PFSK-1 (cell line): ENCODE measurements at regions not wholly inside any gene's neighbourhood (a gene's known extent, or its start where the extent isn't known, plus 50 kb on each side); places are given as distances from the start of the nearest gene placed in this dataset.

Experiments
- POLR2AphosphoS5 ChIP-seq: IDR thresholded peaks from 2 replicates; pipeline ENCODE4 v1.6.1; 2012; ENCODE audit warnings: low read depth, mild to moderate bottlenecking, control low read depth, low read length, moderate library complexity
- TAF1 ChIP-seq: IDR thresholded peaks from 2 replicates; pipeline ENCODE4 v1.6.1; 2012; ENCODE audit warnings: low read length, control low read depth, borderline replicate concordance; ENCODE audit not compliant: insufficient read depth
- TF ChIP-seq, protein P1 (sequence below), 2 experiments: IDR thresholded peaks; 2 replicates each; pipeline versions ENCODE4 v1.6.1 to v1.8.0; 2011 to 2012; ENCODE audit warnings: low read depth in 2 of 2, low read length in 2 of 2, control low read depth in 1 of 2, inconsistent platforms in 1 of 2, mild to moderate bottlenecking in 1 of 2, moderate library complexity in 1 of 2; ENCODE audit not compliant: insufficient read depth in 1 of 2

DNA sequence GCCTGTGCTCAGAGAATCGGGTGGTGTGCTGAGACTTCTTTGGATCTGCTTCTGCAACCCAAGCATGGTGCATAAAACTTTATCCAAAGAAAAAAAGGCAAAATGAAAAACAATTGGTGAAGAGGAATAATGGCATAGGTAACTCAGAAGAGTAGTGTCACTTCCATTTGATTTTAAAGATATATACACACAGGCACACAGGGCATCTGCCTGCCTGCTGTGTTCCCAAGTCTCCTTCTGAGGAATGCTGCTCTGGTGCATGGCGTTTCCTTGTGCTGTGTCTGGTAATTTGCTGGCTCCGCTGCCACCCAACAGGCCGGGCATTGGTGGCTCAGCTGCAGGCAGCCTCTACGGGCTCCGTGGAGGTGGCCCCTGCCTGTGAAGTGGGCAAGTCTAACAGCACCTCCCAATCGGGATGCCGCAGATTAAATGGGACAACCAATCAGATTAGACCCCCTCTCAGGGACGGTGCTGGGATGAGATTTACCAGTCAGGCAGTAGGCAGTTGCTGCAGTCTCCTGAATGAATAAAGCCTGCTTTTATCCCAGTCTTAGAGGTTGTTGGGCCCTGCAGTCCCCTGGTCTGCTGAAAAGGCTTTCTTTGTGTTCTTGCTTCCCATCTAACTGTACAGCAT is 253.7 kb upstream of the RASGRP1 start:
- TF ChIP-seq POLR2AphosphoS5 (no peak), TAF1 (no peak)
- TF ChIP-seq, protein P1, sequence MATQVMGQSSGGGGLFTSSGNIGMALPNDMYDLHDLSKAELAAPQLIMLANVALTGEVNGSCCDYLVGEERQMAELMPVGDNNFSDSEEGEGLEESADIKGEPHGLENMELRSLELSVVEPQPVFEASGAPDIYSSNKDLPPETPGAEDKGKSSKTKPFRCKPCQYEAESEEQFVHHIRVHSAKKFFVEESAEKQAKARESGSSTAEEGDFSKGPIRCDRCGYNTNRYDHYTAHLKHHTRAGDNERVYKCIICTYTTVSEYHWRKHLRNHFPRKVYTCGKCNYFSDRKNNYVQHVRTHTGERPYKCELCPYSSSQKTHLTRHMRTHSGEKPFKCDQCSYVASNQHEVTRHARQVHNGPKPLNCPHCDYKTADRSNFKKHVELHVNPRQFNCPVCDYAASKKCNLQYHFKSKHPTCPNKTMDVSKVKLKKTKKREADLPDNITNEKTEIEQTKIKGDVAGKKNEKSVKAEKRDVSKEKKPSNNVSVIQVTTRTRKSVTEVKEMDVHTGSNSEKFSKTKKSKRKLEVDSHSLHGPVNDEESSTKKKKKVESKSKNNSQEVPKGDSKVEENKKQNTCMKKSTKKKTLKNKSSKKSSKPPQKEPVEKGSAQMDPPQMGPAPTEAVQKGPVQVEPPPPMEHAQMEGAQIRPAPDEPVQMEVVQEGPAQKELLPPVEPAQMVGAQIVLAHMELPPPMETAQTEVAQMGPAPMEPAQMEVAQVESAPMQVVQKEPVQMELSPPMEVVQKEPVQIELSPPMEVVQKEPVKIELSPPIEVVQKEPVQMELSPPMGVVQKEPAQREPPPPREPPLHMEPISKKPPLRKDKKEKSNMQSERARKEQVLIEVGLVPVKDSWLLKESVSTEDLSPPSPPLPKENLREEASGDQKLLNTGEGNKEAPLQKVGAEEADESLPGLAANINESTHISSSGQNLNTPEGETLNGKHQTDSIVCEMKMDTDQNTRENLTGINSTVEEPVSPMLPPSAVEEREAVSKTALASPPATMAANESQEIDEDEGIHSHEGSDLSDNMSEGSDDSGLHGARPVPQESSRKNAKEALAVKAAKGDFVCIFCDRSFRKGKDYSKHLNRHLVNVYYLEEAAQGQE (IDR thresholded peaks at IDR 0.05; ENCODE audit: insufficient read depth in 1 of 2, low read depth in 2 of 2, low read length in 2 of 2): no peak
